ENCODE measurements at regions not wholly inside any gene's neighbourhood (a gene's known extent, or its start where the extent isn't known, plus 50 kb on each side); places are given as distances from the start of the nearest gene placed in this dataset.
"Not testable (repeated sequence)": the region's sequence is repeated elsewhere in the genome, so short reads cannot be mapped to it uniquely, and the experiment has no call there.

- DNase-seq, result peak; percentile 14
Measured at GRCh38 chr2:155651851-155652250, 680.7 kb downstream of the NR4A2 start.

GRCh38 chr2:155645791-155646190, 686.7 kb downstream of the NR4A2 start:
- no peak for DNase-seq

- DNase-seq, result no peak
Measured at GRCh38 chr2:155643056-155643775, 689.3 kb downstream of the NR4A2 start.

- no peak for DNase-seq
Measured at GRCh38 chr2:155633887-155634570, 698.5 kb downstream of the NR4A2 start.

- no peak for DNase-seq
Measured at GRCh38 chr2:155633060-155633839, 699.3 kb downstream of the NR4A2 start.

- DNase-seq, result no peak
Measured at GRCh38 chr2:155630760-155631159, 701.8 kb downstream of the NR4A2 start.

- DNase-seq, result no peak
Measured at GRCh38 chr2:155622443-155622842, 710.1 kb downstream of the NR4A2 start.

GRCh38 chr2:155600914-155601760, 731.4 kb downstream of the NR4A2 start:
- DNase-seq, result no peak

GRCh38 chr2:155600296-155600695, 732.2 kb downstream of the NR4A2 start:
- DNase-seq, result no peak

- no peak for DNase-seq
Measured at GRCh38 chr2:155599834-155600233, 732.7 kb downstream of the NR4A2 start.

- DNase-seq, result no peak
Measured at GRCh38 chr2:155583674-155584195, 748.8 kb downstream of the NR4A2 start.

- no peak for DNase-seq
Measured at GRCh38 chr2:155574941-155575340, 757.6 kb downstream of the NR4A2 start.

- no peak for DNase-seq
Measured at GRCh38 chr2:155547571-155547970, 785.0 kb downstream of the NR4A2 start.

GRCh38 chr2:155546721-155547555, 785.6 kb downstream of the NR4A2 start:
- DNase-seq, result peak; percentile 69

GRCh38 chr2:155539028-155539427, 793.5 kb downstream of the NR4A2 start:
- DNase-seq, result not testable (repeated sequence)

- DNase-seq, result no peak
Measured at GRCh38 chr2:155528034-155528433, 804.5 kb downstream of the NR4A2 start.

GRCh38 chr2:155525199-155525598, 807.3 kb downstream of the NR4A2 start:
- no peak for DNase-seq

- DNase-seq, result peak; percentile 18
Measured at GRCh38 chr2:155519529-155520130, 812.9 kb downstream of the NR4A2 start.

GRCh38 chr2:155518094-155518493, 814.4 kb downstream of the NR4A2 start:
- DNase-seq, result no peak

- DNase-seq, result no peak
Measured at GRCh38 chr2:155517362-155517761, 815.2 kb downstream of the NR4A2 start.

- DNase-seq, result no peak
Measured at GRCh38 chr2:155513248-155513647, 814.8 kb downstream of the KCNJ3 start.
